Gastrocnemius medialis (tissue), 4 donors: ENCODE measurements at regions not wholly inside any gene's neighbourhood (a gene's known extent, or its start where the extent isn't known, plus 50 kb on each side); places are given as distances from the start of the nearest gene placed in this dataset.
"Not testable (repeated sequence)": the region's sequence is repeated elsewhere in the genome, so short reads cannot be mapped to it uniquely, and the experiment has no call there.

Experiments used
- POLR2A ChIP-seq, 2 donors: fragments of 450-650 bp; IDR thresholded peaks; one replicate each; pipeline ENCODE4 v1.6.1; 2017; ENCODE audit warnings: antibody characterized with exemption in 2 of 2, mild to moderate bottlenecking in 2 of 2, moderate library complexity in 2 of 2
- TF ChIP-seq, protein P1 (sequence below), 5 experiments: fragments of 450-650 bp in 3 of 5; fragments of 200-600 bp in 2 of 5; sonication (generic) in 2 of 5; IDR thresholded peaks in 4 of 5; conservative IDR thresholded peaks in 1 of 5; 1 replicate in 4 of 5; 2 replicates in 1 of 5; pipeline ENCODE4 v1.5.1; 2016 to 2019; ENCODE audit warnings: antibody characterized with exemption in 5 of 5, mild to moderate bottlenecking in 3 of 5, moderate library complexity in 3 of 5

DNA sequence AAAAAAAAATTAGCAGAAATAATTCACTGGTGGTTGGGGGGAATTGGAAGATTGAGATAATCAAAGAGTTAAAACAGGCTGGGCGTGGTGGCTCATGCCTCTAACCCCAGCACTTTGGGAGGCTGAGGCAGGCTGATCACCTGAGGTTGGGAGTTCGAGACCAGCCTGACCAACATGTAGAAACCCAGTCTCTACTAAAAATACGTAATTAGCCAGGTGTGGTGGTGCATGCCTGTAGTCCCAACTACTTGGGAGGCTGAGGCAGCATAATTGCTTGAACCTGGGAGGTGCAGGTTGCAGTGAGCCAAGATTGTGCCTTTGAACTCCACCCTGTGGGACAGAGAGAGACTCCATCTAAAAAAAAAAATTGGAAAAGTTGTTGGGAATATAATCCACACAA, 173.2 kb upstream of the TPTE start:
- TF ChIP-seq, protein P1, sequence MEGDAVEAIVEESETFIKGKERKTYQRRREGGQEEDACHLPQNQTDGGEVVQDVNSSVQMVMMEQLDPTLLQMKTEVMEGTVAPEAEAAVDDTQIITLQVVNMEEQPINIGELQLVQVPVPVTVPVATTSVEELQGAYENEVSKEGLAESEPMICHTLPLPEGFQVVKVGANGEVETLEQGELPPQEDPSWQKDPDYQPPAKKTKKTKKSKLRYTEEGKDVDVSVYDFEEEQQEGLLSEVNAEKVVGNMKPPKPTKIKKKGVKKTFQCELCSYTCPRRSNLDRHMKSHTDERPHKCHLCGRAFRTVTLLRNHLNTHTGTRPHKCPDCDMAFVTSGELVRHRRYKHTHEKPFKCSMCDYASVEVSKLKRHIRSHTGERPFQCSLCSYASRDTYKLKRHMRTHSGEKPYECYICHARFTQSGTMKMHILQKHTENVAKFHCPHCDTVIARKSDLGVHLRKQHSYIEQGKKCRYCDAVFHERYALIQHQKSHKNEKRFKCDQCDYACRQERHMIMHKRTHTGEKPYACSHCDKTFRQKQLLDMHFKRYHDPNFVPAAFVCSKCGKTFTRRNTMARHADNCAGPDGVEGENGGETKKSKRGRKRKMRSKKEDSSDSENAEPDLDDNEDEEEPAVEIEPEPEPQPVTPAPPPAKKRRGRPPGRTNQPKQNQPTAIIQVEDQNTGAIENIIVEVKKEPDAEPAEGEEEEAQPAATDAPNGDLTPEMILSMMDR (IDR thresholded peaks at IDR 0.05 in 4 of 5, conservative IDR thresholded peaks at IDR 0.05 in 1 of 5): not testable (repeated sequence)
- TF ChIP-seq POLR2A (IDR thresholded peaks at IDR 0.05): not testable (repeated sequence)
